ENCODE measurements at regions not wholly inside any gene's neighbourhood (a gene's known extent, or its start where the extent isn't known, plus 50 kb on each side); places are given as distances from the start of the nearest gene placed in this dataset.

DNA sequence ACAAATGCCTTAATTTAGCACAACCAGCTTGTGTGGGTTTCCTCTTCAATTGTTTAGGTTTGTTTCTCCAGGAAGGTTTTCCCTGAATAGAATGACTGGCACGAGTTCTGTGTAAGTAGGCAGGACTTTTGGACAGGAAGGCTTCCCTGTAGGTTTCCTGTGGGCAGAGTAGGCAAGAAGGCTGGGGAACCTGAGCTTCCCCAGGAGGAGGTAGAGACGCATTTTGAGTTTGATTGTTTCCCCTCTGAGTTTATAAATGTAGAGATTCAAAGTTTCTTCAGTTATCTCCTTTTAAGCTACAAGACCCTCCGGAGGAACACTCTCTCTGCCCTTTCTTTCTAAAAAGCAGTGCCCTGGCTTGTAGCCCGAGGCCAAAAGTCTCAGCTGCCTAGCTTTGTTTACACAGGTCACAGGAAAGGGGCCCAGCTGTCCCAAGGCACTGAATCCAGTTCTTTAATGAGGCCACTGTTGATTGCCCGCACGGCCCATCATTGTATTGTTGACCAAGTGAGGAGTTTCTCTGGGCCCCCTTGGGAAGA, 66.6 kb upstream of the RDX start:
- H3K27me3 ChIP-seq (ENCODE audit: insufficient read depth, insufficient read length), result no peaks in the 10 kb centered on the region

DNA sequence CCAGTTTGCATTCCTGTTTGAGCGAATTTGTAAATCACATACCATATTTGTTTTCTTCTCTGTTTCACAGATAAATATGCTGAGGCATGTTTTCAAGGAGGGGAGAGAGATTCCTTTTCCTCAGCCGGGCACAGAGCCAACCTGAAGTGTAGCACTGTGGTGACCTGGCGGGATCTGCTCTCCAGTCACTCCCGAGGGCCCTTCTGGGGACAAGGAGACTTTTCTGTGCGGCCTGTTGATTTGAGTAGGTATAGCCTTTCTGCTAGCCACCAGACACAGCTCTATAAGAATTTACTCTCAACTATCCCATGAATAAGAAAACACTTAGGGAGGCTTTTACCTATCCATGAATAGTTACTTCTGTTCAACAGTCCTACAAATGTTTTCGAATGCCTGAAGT, 63.5 kb upstream of the FDX1 start:
- no peaks in the 10 kb centered on the region for H3K36me3 ChIP-seq (ENCODE audit: insufficient read depth, insufficient read length, low read length)
- TF ChIP-seq ZNF274 (IDR thresholded peaks at IDR 0.05; ENCODE audit: low read depth, low read length) (no peak), SUZ12 (IDR thresholded peaks at IDR 0.05; ENCODE audit: extremely low read depth, insufficient read depth, insufficient read length) (no peak), YY1 (IDR thresholded peaks at IDR 0.05; ENCODE audit: insufficient read depth, insufficient read length) (no peak)
- DNase-seq (ENCODE audit: low read depth, low spot score), result no peak

More for the DNA sequence above, 66.6 kb upstream of the RDX start:
- Histone ChIP-seq H3K4me3 (ENCODE audit: insufficient read length, low read depth) (no peak overlapping the region), H3K4me1 (ENCODE audit: insufficient read depth, insufficient read length) (no peaks in the 10 kb centered on the region), H3K9me3 (ENCODE audit: insufficient read depth, low read length) (no peaks in the 10 kb centered on the region), H3K36me3 (ENCODE audit: insufficient read depth, insufficient read length, low read length) (no peaks in the 10 kb centered on the region), H3K9ac (ENCODE audit: insufficient read length, low read depth) (no peak overlapping the region)
- peak; percentile 30 for DNase-seq (ENCODE audit: low read depth, low spot score)
- no peak for TF ChIP-seq YY1 (IDR thresholded peaks at IDR 0.05; ENCODE audit: insufficient read depth, insufficient read length)
- no peak for TF ChIP-seq ZNF274 (IDR thresholded peaks at IDR 0.05; ENCODE audit: low read depth, low read length)
- no peak for TF ChIP-seq SUZ12 (IDR thresholded peaks at IDR 0.05; ENCODE audit: extremely low read depth, insufficient read depth, insufficient read length)

DNA sequence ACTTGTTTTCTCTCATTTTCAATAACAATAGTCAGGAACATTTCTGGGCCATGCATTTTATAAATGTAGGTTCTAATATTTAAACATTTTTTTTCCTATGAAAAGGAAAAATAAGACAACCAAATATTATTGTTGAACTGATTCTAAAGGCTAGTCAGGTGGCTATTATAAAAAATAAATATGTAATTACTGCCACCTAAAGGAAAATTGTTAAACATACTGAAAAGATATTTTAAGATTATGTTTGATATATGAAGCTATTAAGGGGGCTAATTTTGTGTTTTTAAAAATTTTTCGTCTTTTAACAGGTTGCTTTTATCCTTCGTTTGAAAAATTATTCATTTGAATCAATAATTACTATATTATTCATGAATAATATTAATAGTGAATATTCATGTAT, 62.2 kb upstream of the FDX1 start:
- no peak for TF ChIP-seq ZNF274 (IDR thresholded peaks at IDR 0.05; ENCODE audit: low read depth, low read length)
- Histone ChIP-seq H3K9me3 (ENCODE audit: insufficient read depth, low read length) (no peaks in the 10 kb centered on the region), H3K36me3 (ENCODE audit: insufficient read depth, insufficient read length, low read length) (no peaks in the 10 kb centered on the region), H3K27me3 (ENCODE audit: insufficient read depth, insufficient read length) (no peaks in the 10 kb centered on the region), H3K9ac (ENCODE audit: insufficient read length, low read depth) (no peak overlapping the region), H3K4me3 (ENCODE audit: insufficient read length, low read depth) (no peak overlapping the region), H3K4me1 (ENCODE audit: insufficient read depth, insufficient read length) (no peaks in the 10 kb centered on the region)
- DNase-seq (ENCODE audit: low read depth, low spot score), result no peak

More for the DNA sequence above, 63.5 kb upstream of the FDX1 start:
- Histone ChIP-seq H3K4me3 (ENCODE audit: insufficient read length, low read depth) (no peak overlapping the region), H3K27me3 (ENCODE audit: insufficient read depth, insufficient read length) (no peaks in the 10 kb centered on the region), H3K9me3 (ENCODE audit: insufficient read depth, low read length) (no peaks in the 10 kb centered on the region), H3K9ac (ENCODE audit: insufficient read length, low read depth) (no peak overlapping the region), H3K4me1 (ENCODE audit: insufficient read depth, insufficient read length) (no peaks in the 10 kb centered on the region)

DNA sequence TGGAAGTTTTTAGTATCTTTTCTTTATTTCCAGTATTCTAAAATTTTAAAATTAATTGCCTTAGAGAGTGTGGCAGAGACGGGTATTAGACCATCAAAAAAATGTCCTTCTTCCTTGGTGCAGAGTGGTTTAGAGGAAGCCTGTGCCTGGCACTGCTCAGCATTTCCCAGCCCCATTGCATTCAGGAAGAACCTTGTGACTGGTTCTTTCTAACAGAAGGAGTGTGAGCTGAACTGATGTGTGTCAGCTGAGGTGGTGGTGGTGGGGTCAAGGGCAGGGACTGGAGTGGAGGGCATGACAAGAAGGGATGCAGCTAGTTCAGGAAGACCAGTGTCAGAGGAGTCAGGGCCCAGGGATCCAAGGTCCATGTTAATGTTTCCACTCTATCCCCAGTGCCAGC, 58.7 kb upstream of the FDX1 start:
- no peaks in the 10 kb centered on the region for H3K9me3 ChIP-seq (ENCODE audit: insufficient read depth, low read length)
- no peak overlapping the region for H3K9ac ChIP-seq (ENCODE audit: insufficient read length, low read depth)
- no peak overlapping the region for H3K4me3 ChIP-seq (ENCODE audit: insufficient read length, low read depth)
- no peaks in the 10 kb centered on the region for H3K36me3 ChIP-seq (ENCODE audit: insufficient read depth, insufficient read length, low read length)
- TF ChIP-seq SUZ12 (IDR thresholded peaks at IDR 0.05; ENCODE audit: extremely low read depth, insufficient read depth, insufficient read length), result no peak
- TF ChIP-seq YY1 (IDR thresholded peaks at IDR 0.05; ENCODE audit: insufficient read depth, insufficient read length), result no peak
- no peak for TF ChIP-seq ZNF274 (IDR thresholded peaks at IDR 0.05; ENCODE audit: low read depth, low read length)
- H3K27me3 ChIP-seq (ENCODE audit: insufficient read depth, insufficient read length), result no peaks in the 10 kb centered on the region
- no peak for DNase-seq (ENCODE audit: low read depth, low spot score)
- H3K4me1 ChIP-seq (ENCODE audit: insufficient read depth, insufficient read length), result no peaks in the 10 kb centered on the region

DNA sequence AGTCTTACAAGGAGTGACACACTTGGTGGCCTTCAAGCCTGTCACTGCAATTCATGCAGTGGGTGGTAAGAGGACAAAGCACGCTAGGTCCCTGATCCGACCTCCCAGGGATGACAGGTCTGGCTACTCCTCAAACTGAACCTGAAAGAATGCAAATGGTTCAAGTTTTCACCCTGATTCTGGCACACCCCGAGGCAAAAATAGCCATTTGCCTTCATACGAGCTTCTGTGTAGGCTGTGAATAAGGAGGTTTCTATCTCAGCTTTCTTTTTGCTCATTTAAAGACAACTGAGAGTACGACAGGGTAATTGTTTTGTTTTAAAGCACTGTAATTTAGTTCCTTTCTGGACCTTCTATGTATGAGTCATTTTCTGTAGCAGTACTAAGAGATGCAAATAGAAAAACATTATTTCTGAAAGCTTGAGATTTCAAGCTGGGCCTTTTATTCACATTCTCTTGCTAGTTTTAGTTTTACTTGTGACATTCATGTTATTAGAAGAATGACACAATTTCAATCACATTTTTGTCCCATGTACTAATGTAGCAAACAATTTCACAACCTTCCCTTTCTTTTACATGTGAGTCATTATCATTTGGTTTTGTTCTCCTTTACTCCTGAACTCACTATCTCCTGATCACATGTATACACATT, 56.6 kb upstream of the FDX1 start:
- peaks cover 2% of the 10 kb centered on the region for H3K4me1 ChIP-seq (ENCODE audit: insufficient read depth, insufficient read length)
- H3K9me3 ChIP-seq (ENCODE audit: insufficient read depth, low read length), result no peaks in the 10 kb centered on the region
- no peak overlapping the region for H3K9ac ChIP-seq (ENCODE audit: insufficient read length, low read depth)
- H3K4me3 ChIP-seq (ENCODE audit: insufficient read length, low read depth), result no peak overlapping the region
- DNase-seq (ENCODE audit: low read depth, low spot score), result no peak
- TF ChIP-seq YY1 (IDR thresholded peaks at IDR 0.05; ENCODE audit: insufficient read depth, insufficient read length), result no peak
- no peak for TF ChIP-seq SUZ12 (IDR thresholded peaks at IDR 0.05; ENCODE audit: extremely low read depth, insufficient read depth, insufficient read length)
- no peak for TF ChIP-seq ZNF274 (IDR thresholded peaks at IDR 0.05; ENCODE audit: low read depth, low read length)
- H3K27me3 ChIP-seq (ENCODE audit: insufficient read depth, insufficient read length), result no peaks in the 10 kb centered on the region
- no peaks in the 10 kb centered on the region for H3K36me3 ChIP-seq (ENCODE audit: insufficient read depth, insufficient read length, low read length)

DNA sequence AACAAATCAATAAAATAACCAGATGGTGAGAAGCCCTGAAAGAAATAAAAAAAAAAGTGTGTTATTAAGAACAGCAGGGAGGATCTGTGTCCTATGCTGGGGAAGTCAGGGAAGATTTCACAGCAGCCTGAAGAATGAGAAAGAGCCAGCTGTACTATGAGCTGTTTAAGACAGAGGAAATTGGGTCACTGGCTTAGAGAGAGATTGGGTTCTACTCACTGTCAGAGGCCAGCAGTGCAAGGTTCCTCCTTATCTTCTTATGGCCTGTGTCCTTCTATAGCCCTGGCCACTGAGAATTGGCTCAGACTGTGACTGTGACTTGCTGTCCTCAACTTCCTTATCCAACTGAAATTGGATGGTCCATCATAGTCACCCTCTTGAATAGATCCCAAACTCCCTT, 54.8 kb upstream of the FDX1 start:
- no peak overlapping the region for H3K9ac ChIP-seq (ENCODE audit: insufficient read length, low read depth)
- DNase-seq (ENCODE audit: low read depth, low spot score), result no peak
- H3K4me3 ChIP-seq (ENCODE audit: insufficient read length, low read depth), result no peak overlapping the region
- H3K4me1 ChIP-seq (ENCODE audit: insufficient read depth, insufficient read length), result peaks cover 2% of the 10 kb centered on the region
- H3K9me3 ChIP-seq (ENCODE audit: insufficient read depth, low read length), result no peaks in the 10 kb centered on the region
- no peaks in the 10 kb centered on the region for H3K36me3 ChIP-seq (ENCODE audit: insufficient read depth, insufficient read length, low read length)
- no peaks in the 10 kb centered on the region for H3K27me3 ChIP-seq (ENCODE audit: insufficient read depth, insufficient read length)
- no peak for TF ChIP-seq YY1 (IDR thresholded peaks at IDR 0.05; ENCODE audit: insufficient read depth, insufficient read length)
- no peak for TF ChIP-seq ZNF274 (IDR thresholded peaks at IDR 0.05; ENCODE audit: low read depth, low read length)
- TF ChIP-seq SUZ12 (IDR thresholded peaks at IDR 0.05; ENCODE audit: extremely low read depth, insufficient read depth, insufficient read length), result no peak

DNA sequence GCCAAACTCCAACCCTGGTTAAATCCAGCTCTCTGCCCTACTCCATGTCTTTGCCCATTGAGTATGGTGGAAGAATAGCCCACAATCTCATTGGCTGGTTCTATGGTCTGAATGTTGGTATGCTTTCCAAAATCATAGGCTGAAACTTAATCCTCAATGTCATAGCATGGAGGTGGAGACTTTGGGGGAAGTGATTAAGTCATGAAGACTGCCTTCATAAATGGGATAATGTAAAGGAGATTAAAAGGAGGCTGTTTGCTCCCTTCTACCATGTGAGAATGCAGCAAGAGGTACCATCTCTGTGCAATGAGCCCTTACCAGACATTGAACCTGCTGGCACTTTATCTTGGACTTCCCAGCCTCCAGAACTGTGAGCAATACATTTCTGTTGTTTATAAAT, 54.4 kb upstream of the FDX1 start:
- Histone ChIP-seq H3K4me3 (ENCODE audit: insufficient read length, low read depth) (no peak overlapping the region), H3K4me1 (ENCODE audit: insufficient read depth, insufficient read length) (peaks cover 2% of the 10 kb centered on the region), H3K9ac (ENCODE audit: insufficient read length, low read depth) (no peak overlapping the region), H3K27me3 (ENCODE audit: insufficient read depth, insufficient read length) (no peaks in the 10 kb centered on the region), H3K36me3 (ENCODE audit: insufficient read depth, insufficient read length, low read length) (no peaks in the 10 kb centered on the region), H3K9me3 (ENCODE audit: insufficient read depth, low read length) (no peaks in the 10 kb centered on the region)
- TF ChIP-seq YY1 (IDR thresholded peaks at IDR 0.05; ENCODE audit: insufficient read depth, insufficient read length) (no peak), SUZ12 (IDR thresholded peaks at IDR 0.05; ENCODE audit: extremely low read depth, insufficient read depth, insufficient read length) (no peak), ZNF274 (IDR thresholded peaks at IDR 0.05; ENCODE audit: low read depth, low read length) (no peak)
- DNase-seq (ENCODE audit: low read depth, low spot score), result no peak

All from NT2/D1 (cell line).